Right lung (tissue), 2 donors: ENCODE measurements at regions not wholly inside any gene's neighbourhood (a gene's known extent, or its start where the extent isn't known, plus 50 kb on each side); places are given as distances from the start of the nearest gene placed in this dataset.

Experiments used
- DNase-seq, 2 donors: peaks; one replicate each; pipeline ENCODE4 v3.0.0-alpha.2; 2013

GRCh38 chr1:238302646-238303045, 411.9 kb upstream of the ZP4 start:
- no peak for DNase-seq

GRCh38 chr1:238296371-238296770, 405.6 kb upstream of the ZP4 start:
- no peak for DNase-seq

- no peak for DNase-seq
Observed at GRCh38 chr1:238293075-238293474, 402.4 kb upstream of the ZP4 start.

- no peak for DNase-seq
Observed at GRCh38 chr1:238281418-238281817, 390.7 kb upstream of the ZP4 start.

- DNase-seq = peak; percentile 83 to 88
Observed at GRCh38 chr1:238279694-238280380, 389.1 kb upstream of the ZP4 start.

GRCh38 chr1:238272145-238272544, 381.4 kb upstream of the ZP4 start:
- DNase-seq = no peak

- DNase-seq = no peak
Observed at GRCh38 chr1:238265866-238266265, 375.1 kb upstream of the ZP4 start.

GRCh38 chr1:238264951-238265350, 374.2 kb upstream of the ZP4 start:
- DNase-seq = no peak

- DNase-seq = no peak
Observed at GRCh38 chr1:238258510-238258909, 367.8 kb upstream of the ZP4 start.

- no peak for DNase-seq
Observed at GRCh38 chr1:238257018-238257621, 366.4 kb upstream of the ZP4 start.

GRCh38 chr1:238254935-238255334, 364.2 kb upstream of the ZP4 start:
- DNase-seq = no peak

- DNase-seq = peak; percentile 15 to 29
Observed at GRCh38 chr1:238252033-238252802, 361.5 kb upstream of the ZP4 start.

- DNase-seq = no peak
Observed at GRCh38 chr1:238248356-238248755, 357.6 kb upstream of the ZP4 start.

- no peak for DNase-seq
Observed at GRCh38 chr1:238242181-238242580, 351.5 kb upstream of the ZP4 start.

GRCh38 chr1:238241607-238242006, 350.9 kb upstream of the ZP4 start:
- DNase-seq = no peak

- DNase-seq = no peak
Observed at GRCh38 chr1:238239343-238239742, 348.6 kb upstream of the ZP4 start.

- no peak for DNase-seq
Observed at GRCh38 chr1:238233966-238234365, 343.2 kb upstream of the ZP4 start.

- no peak for DNase-seq
Observed at GRCh38 chr1:238232084-238232710, 341.5 kb upstream of the ZP4 start.

GRCh38 chr1:238226810-238227209, 336.1 kb upstream of the ZP4 start:
- no peak for DNase-seq

GRCh38 chr1:238223076-238223640, 332.4 kb upstream of the ZP4 start:
- DNase-seq = no peak

- DNase-seq = no peak
Observed at GRCh38 chr1:238221738-238222137, 331.0 kb upstream of the ZP4 start.

GRCh38 chr1:238214449-238214848, 323.7 kb upstream of the ZP4 start:
- no peak for DNase-seq
